A549 (cell line): ENCODE measurements at regions not wholly inside any gene's neighbourhood (a gene's known extent, or its start where the extent isn't known, plus 50 kb on each side); places are given as distances from the start of the nearest gene placed in this dataset.
A peak's percentile ranks its signal among the peaks of the same experiment; 100 is the strongest.

Experiments used
- ATAC-seq, 2 experiments: fragments of 200-7000 bp in 1 of 2; fragments of >200 bp in 1 of 2; cut with Nextera tagmentation in 1 of 2; cut with Tn5 transposase in 1 of 2; 3 replicates each; pipeline versions ENCODE4 v1.8.0 to v1.9.1; 2018 to 2020; ENCODE audit warnings: mild to moderate bottlenecking in 1 of 2, moderate library complexity in 1 of 2
- CTCF ChIA-PET: fragments of 300-600 bp; sonication (Branson Sonifier 250); formaldehyde crosslinking; extraction: SDS; loops from one replicate; lab custom pipeline; 2021; ENCODE audit warnings: antibody characterized with exemption, inconsistent platforms; lab: Yijun Ruan, JAX
- POLR2A ChIA-PET: fragments of 350-600 bp; formaldehyde crosslinking; extraction: SDS; loops from one replicate; lab custom pipeline; 2021; ENCODE audit warnings: antibody characterized with exemption, inconsistent platforms; lab: Yijun Ruan, JAX
- DNase-seq, 2 experiments: peaks; one replicate each; pipeline versions ENCODE4 v3.0.0 to v3.0.0-alpha.2; 2011 to 2016; ENCODE audit warnings: low read depth in 1 of 2, low spot score in 1 of 2
- FAIRE-seq: peaks from 2 replicates; lab custom pipeline; 2011; peaks lifted over from hg19 to GRCh38; lab: Jason Lieb, UNC
- H3K27ac ChIP-seq, 2 experiments: fragments of >200 bp; sonication (Bioruptor Twin); formaldehyde crosslinking; 3 replicates each; pipeline ENCODE4 v1.5.1; 2016 to 2017
- H3K4me1 ChIP-seq: fragments of >200 bp; sonication (Bioruptor Twin); formaldehyde crosslinking; 3 replicates; pipeline ENCODE4 v1.6.1; 2016
- H3K4me2 ChIP-seq: fragments of >200 bp; sonication (Bioruptor Twin); formaldehyde crosslinking; 3 replicates; pipeline ENCODE4 v1.6.1; 2016
- H3K4me3 ChIP-seq: fragments of >200 bp; sonication (Bioruptor Twin); formaldehyde crosslinking; 3 replicates; pipeline ENCODE4 v1.5.1; 2016
- H3K9me3 ChIP-seq: fragments of >200 bp; sonication (Bioruptor Twin); formaldehyde crosslinking; 3 replicates; pipeline ENCODE4 v1.6.1; 2016
- CBX8 ChIP-seq: fragments of 200-600 bp; sonication (generic); IDR thresholded peaks from 2 replicates; pipeline ENCODE4 v1.6.1; 2016
- CHD4 ChIP-seq: fragments of 200-600 bp; sonication (generic); IDR thresholded peaks from 2 replicates; pipeline ENCODE4 v1.6.1; 2016; ENCODE audit warnings: antibody characterized with exemption, mild to moderate bottlenecking, borderline replicate concordance
- EHF ChIP-seq: fragments of 250-450 bp; sonication (Bioruptor Pico); IDR thresholded peaks from 2 replicates; pipeline ENCODE4 v1.5.0; 2020; ENCODE audit warnings: mild to moderate bottlenecking
- EHMT2 ChIP-seq: fragments of 200-600 bp; sonication (generic); IDR thresholded peaks from 2 replicates; pipeline ENCODE4 v1.6.1; 2016; ENCODE audit warnings: antibody characterized with exemption, low read depth, mild to moderate bottlenecking, moderate library complexity
- EP300 ChIP-seq, 2 experiments: fragments of >200 bp; sonication (Bioruptor Twin); formaldehyde crosslinking; IDR thresholded peaks; 2 replicates in 1 of 2; 3 replicates in 1 of 2; pipeline ENCODE4 v1.6.1; 2016 to 2017
- ESRRA ChIP-seq: fragments of 150-350 bp; IDR thresholded peaks from 2 replicates; pipeline ENCODE4 v1.6.1; 2014; ENCODE audit warnings: mild to moderate bottlenecking, low read length, borderline replicate concordance
- FOSL2 ChIP-seq, 2 experiments: fragments of 450-650 bp in 1 of 2; fragments of >200 bp in 1 of 2; sonication (Bioruptor Twin) in 1 of 2; formaldehyde crosslinking; IDR thresholded peaks; 2 replicates each; pipeline versions ENCODE4 v1.5.0 to v1.6.1; 2016 to 2020; ENCODE audit warnings: mild to moderate bottlenecking in 1 of 2, moderate library complexity in 1 of 2
- GATA3 ChIP-seq: IDR thresholded peaks from 2 replicates; pipeline ENCODE4 v1.6.1; 2012; ENCODE audit warnings: borderline replicate concordance
- HDAC2 ChIP-seq: fragments of 200-600 bp; sonication (generic); IDR thresholded peaks from 2 replicates; pipeline ENCODE4 v1.6.1; 2016
- HMGXB4 ChIP-seq: fragments of 250-450 bp; sonication (Bioruptor Pico); IDR thresholded peaks from 2 replicates; pipeline ENCODE4 v1.5.0; 2021; ENCODE audit warnings: mild to moderate bottlenecking, moderate library complexity, borderline replicate concordance
- HOXA7 ChIP-seq: fragments of 250-450 bp; sonication (Bioruptor Pico); IDR thresholded peaks from 2 replicates; pipeline ENCODE4 v1.5.0; 2020; ENCODE audit warnings: mild to moderate bottlenecking, moderate library complexity
- HOXB13 ChIP-seq: fragments of 250-450 bp; sonication (Bioruptor Pico); IDR thresholded peaks from 2 replicates; pipeline ENCODE4 v1.5.0; 2020; ENCODE audit warnings: low read depth, mild to moderate bottlenecking, moderate library complexity
- HOXB5 ChIP-seq: fragments of 250-450 bp; sonication (Bioruptor Pico); IDR thresholded peaks from 2 replicates; pipeline ENCODE4 v1.5.0; 2020; ENCODE audit warnings: mild to moderate bottlenecking, moderate library complexity
- JUN ChIP-seq, 2 experiments: fragments of >200 bp; sonication (Bioruptor Twin); formaldehyde crosslinking; IDR thresholded peaks; 2 replicates in 1 of 2; 3 replicates in 1 of 2; pipeline ENCODE4 v1.6.1; 2016 to 2017
- JUNB ChIP-seq: fragments of >200 bp; sonication (Bioruptor Twin); formaldehyde crosslinking; IDR thresholded peaks from 2 replicates; pipeline ENCODE4 v1.6.1; 2016
- KDM5A ChIP-seq: fragments of 200-600 bp; sonication (generic); IDR thresholded peaks from 2 replicates; pipeline ENCODE4 v1.6.1; 2016; ENCODE audit warnings: antibody characterized with exemption, mild to moderate bottlenecking
- MYC ChIP-seq: IDR thresholded peaks from 2 replicates; pipeline ENCODE4 v1.6.1; 2012; ENCODE audit warnings: mild to moderate bottlenecking, inconsistent platforms, low read length, improper control_type of control experiment, borderline replicate concordance
- NFE2L2 ChIP-seq: fragments of 150-350 bp; conservative IDR thresholded peaks from 2 replicates; pipeline ENCODE4 v1.6.1; 2014; ENCODE audit warnings: low read length
- PHF8 ChIP-seq: fragments of 200-600 bp; sonication (generic); IDR thresholded peaks from 2 replicates; pipeline ENCODE4 v1.6.1; 2016; ENCODE audit warnings: low read depth, mild to moderate bottlenecking, antibody characterized with exemption, moderate library complexity, borderline replicate concordance
- RAD21 ChIP-seq, 2 experiments: fragments of >200 bp in 1 of 2; sonication (Bioruptor Twin) in 1 of 2; formaldehyde crosslinking in 1 of 2; IDR thresholded peaks in 1 of 2; conservative IDR thresholded peaks in 1 of 2; 2 replicates in 1 of 2; 3 replicates in 1 of 2; pipeline ENCODE4 v1.6.1; 2012 to 2018; ENCODE audit warnings: inconsistent platforms in 1 of 2
- RNF2 ChIP-seq: fragments of 200-600 bp; sonication (generic); IDR thresholded peaks from 2 replicates; pipeline ENCODE4 v1.6.1; 2016; ENCODE audit warnings: low read depth, mild to moderate bottlenecking, antibody characterized with exemption, moderate library complexity, borderline replicate concordance
- SMC3 ChIP-seq: fragments of >200 bp; sonication (Bioruptor Twin); formaldehyde crosslinking; IDR thresholded peaks from 3 replicates; pipeline ENCODE4 v1.6.1; 2018; ENCODE audit warnings: inconsistent platforms
- SREBF2 ChIP-seq: fragments of 450-650 bp; IDR thresholded peaks from 2 replicates; pipeline ENCODE4 v1.6.1; 2014; ENCODE audit warnings: mild to moderate bottlenecking, moderate library complexity
- ZFP36 ChIP-seq: fragments of 450-650 bp; IDR thresholded peaks from 2 replicates; pipeline ENCODE4 v1.6.1; 2014; ENCODE audit warnings: borderline replicate concordance; ENCODE audit not compliant: partially characterized antibody
- ZSCAN20 ChIP-seq: fragments of 250-450 bp; sonication (Bioruptor Pico); IDR thresholded peaks from 2 replicates; pipeline ENCODE4 v1.8.0; 2022; ENCODE audit warnings: mild to moderate bottlenecking, moderate library complexity
- WGBS: methylation state at CpG from one replicate; pipeline ENCODE4 v1.1.6; 2017; ENCODE audit errors: missing lambda C conversion rate; 5-methylcytosine and 5-hydroxymethylcytosine counted together
- TF ChIP-seq, protein P1 (sequence below): fragments of >200 bp; sonication (Bioruptor Twin); formaldehyde crosslinking; IDR thresholded peaks from 3 replicates; pipeline ENCODE4 v1.5.1; 2016
- TF ChIP-seq, protein P2 (sequence below): fragments of 250-450 bp; sonication (Bioruptor Pico); IDR thresholded peaks from 2 replicates; pipeline ENCODE4 v1.5.0; 2020; ENCODE audit warnings: low read depth, mild to moderate bottlenecking, moderate library complexity

- no peak for DNase-seq
- CTCF ChIA-PET = no interaction called here
- Histone ChIP-seq H3K4me2 (no peak overlapping the region), H3K27ac (peak overlapping the region; percentile 92 to 94), H3K4me1 (peaks cover 43% of the 10 kb centered on the region), H3K9me3 (no peaks in the 10 kb centered on the region), H3K4me3 (no peak overlapping the region)
- POLR2A ChIA-PET = no interaction called here
- 98% methylated on average over 2 of the region's 2 CpGs for WGBS
- ATAC-seq = no peak
- TF ChIP-seq RAD21 (conservative IDR thresholded peaks at IDR 0.05 in 1 of 2, IDR thresholded peaks at IDR 0.05 in 1 of 2) (no peak), HOXA7 (no peak), FOSL2 (IDR thresholded peaks at IDR 0.05) (no peak), FOSL2 (CRISPR knock-in tag; IDR thresholded peaks at IDR 0.05) (no peak), RNF2 (no peak), HDAC2 (no peak), JUN (IDR thresholded peaks at IDR 0.05) (no peak), EHF (no peak), SMC3 (no peak), ZSCAN20 (CRISPR knock-in tag) (no peak), HOXB5 (CRISPR knock-in tag) (no peak), GATA3 (no peak), CBX8 (no peak), SREBF2 (no peak), CHD4 (no peak), MYC (no peak), HOXB13 (CRISPR knock-in tag) (no peak)
- TF ChIP-seq, protein P1, sequence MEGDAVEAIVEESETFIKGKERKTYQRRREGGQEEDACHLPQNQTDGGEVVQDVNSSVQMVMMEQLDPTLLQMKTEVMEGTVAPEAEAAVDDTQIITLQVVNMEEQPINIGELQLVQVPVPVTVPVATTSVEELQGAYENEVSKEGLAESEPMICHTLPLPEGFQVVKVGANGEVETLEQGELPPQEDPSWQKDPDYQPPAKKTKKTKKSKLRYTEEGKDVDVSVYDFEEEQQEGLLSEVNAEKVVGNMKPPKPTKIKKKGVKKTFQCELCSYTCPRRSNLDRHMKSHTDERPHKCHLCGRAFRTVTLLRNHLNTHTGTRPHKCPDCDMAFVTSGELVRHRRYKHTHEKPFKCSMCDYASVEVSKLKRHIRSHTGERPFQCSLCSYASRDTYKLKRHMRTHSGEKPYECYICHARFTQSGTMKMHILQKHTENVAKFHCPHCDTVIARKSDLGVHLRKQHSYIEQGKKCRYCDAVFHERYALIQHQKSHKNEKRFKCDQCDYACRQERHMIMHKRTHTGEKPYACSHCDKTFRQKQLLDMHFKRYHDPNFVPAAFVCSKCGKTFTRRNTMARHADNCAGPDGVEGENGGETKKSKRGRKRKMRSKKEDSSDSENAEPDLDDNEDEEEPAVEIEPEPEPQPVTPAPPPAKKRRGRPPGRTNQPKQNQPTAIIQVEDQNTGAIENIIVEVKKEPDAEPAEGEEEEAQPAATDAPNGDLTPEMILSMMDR = no peak
- no peak for FAIRE-seq
Measured at GRCh38 chr5:173783371-173783770, 104.8 kb upstream of the CPEB4 start.

- ATAC-seq = no peak
- Histone ChIP-seq H3K9me3 (no peaks in the 10 kb centered on the region), H3K4me2 (no peak overlapping the region), H3K4me1 (peaks cover 36% of the 10 kb centered on the region), H3K4me3 (no peak overlapping the region), H3K27ac (peak overlapping the region; percentile 19 to 51; a peak in 3 of 6 replicates)
- FAIRE-seq = no peak
- POLR2A ChIA-PET = no interaction called here
- TF ChIP-seq KDM5A (no peak), FOSL2 (IDR thresholded peaks at IDR 0.05) (no peak), FOSL2 (CRISPR knock-in tag; IDR thresholded peaks at IDR 0.05) (no peak), EHMT2 (no peak), ESRRA (no peak), ZSCAN20 (CRISPR knock-in tag) (no peak), SMC3 (no peak), PHF8 (no peak), JUN (IDR thresholded peaks at IDR 0.05) (no peak), RNF2 (no peak), SREBF2 (no peak), EP300 (IDR thresholded peaks at IDR 0.05) (no peak), ZFP36 (no peak), HMGXB4 (CRISPR knock-in tag) (no peak), HDAC2 (no peak), JUNB (no peak), EHF (no peak), NFE2L2 (no peak)
- TF ChIP-seq, protein P2, sequence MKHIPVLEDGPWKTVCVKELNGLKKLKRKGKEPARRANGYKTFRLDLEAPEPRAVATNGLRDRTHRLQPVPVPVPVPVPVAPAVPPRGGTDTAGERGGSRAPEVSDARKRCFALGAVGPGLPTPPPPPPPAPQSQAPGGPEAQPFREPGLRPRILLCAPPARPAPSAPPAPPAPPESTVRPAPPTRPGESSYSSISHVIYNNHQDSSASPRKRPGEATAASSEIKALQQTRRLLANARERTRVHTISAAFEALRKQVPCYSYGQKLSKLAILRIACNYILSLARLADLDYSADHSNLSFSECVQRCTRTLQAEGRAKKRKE (CRISPR knock-in tag) = no peak
- 87% methylated on average over 4 of the region's 4 CpGs for WGBS
- no peak for DNase-seq
- CTCF ChIA-PET = no interaction called here
Measured at GRCh38 chr5:173785400-173785799, 102.7 kb upstream of the CPEB4 start.
